GM12878 (cell line): ENCODE measurements at regions not wholly inside any gene's neighbourhood (a gene's known extent, or its start where the extent isn't known, plus 50 kb on each side); places are given as distances from the start of the nearest gene placed in this dataset.

Experiments
- ATAC-seq: fragments of 200-7000 bp; cut with Tn5 transposase; 3 replicates; pipeline ENCODE4 v1.9.1; 2020; ENCODE audit warnings: mild to moderate bottlenecking, moderate library complexity
- BruUV-seq: library from RNA; stranded (reverse); fragments of 400-500 nt; replicated peaks from 2 replicates; lab custom pipeline; 2021; lab: Mats Ljungman, UMichigan
- CTCF ChIA-PET: fragments of 300-600 bp; sonication (Branson Sonifier 250); formaldehyde crosslinking; extraction: SDS; loops from one replicate; lab custom pipeline; 2021; ENCODE audit warnings: inconsistent platforms; lab: Yijun Ruan, JAX
- POLR2A ChIA-PET: fragments of 350-600 bp; formaldehyde crosslinking; extraction: SDS; loops from one replicate; lab custom pipeline; 2021; ENCODE audit warnings: inconsistent platforms; lab: Charles Lee
- RAD21 ChIA-PET: fragments of 300-600 bp; sonication (Branson Sonifier 250); formaldehyde crosslinking; loops from one replicate; lab custom pipeline; 2023; ENCODE audit warnings: antibody characterized with exemption; ENCODE audit not compliant: unreplicated experiment; lab: Charles Lee
- SMC1A ChIA-PET: fragments of 300-600 bp; sonication (Branson Sonifier 250); formaldehyde crosslinking; loops from one replicate; lab custom pipeline; 2023; ENCODE audit not compliant: unreplicated experiment, uncharacterized antibody; lab: Charles Lee
- DNase-seq: peaks from one replicate; pipeline ENCODE4 v3.0.0-alpha.2; 2011; ENCODE audit warnings: low read depth, low spot score
- FAIRE-seq: peaks from 3 replicates; lab custom pipeline; 2011; peaks lifted over from hg19 to GRCh38; lab: Jason Lieb, UNC
- H2AFZ ChIP-seq: 2 replicates; pipeline ENCODE4 v1.6.0; 2011; ENCODE audit warnings: low read depth, low read length, control low read depth; ENCODE audit not compliant: control insufficient read depth
- H3K27ac ChIP-seq: 2 replicates; pipeline ENCODE4 v1.5.1; 2011; ENCODE audit warnings: control low read depth; ENCODE audit not compliant: control insufficient read depth, insufficient read depth
- H3K27me3 ChIP-seq, 2 experiments: replicated peaks in 1 of 2; 2 replicates each; pipeline versions ENCODE4 v1.6.0 to v1.6.1; 2011; ENCODE audit warnings: low read length in 1 of 2; ENCODE audit not compliant: control insufficient read depth in 2 of 2, insufficient read depth in 2 of 2
- H3K36me3 ChIP-seq, 2 experiments: 2 replicates each; pipeline ENCODE4 v1.5.1; 2011; ENCODE audit warnings: low read length in 1 of 2; ENCODE audit not compliant: control insufficient read depth in 2 of 2, insufficient read depth in 2 of 2
- H3K4me1 ChIP-seq: 2 replicates; pipeline ENCODE4 v1.6.1; 2011; ENCODE audit warnings: mild to moderate bottlenecking, low read length, moderate library complexity, mixed read lengths; ENCODE audit not compliant: control insufficient read depth, insufficient read depth
- H3K4me2 ChIP-seq: 2 replicates; pipeline ENCODE4 v1.6.0; 2011; ENCODE audit warnings: control low read depth; ENCODE audit not compliant: control insufficient read depth, insufficient read depth
- H3K4me3 ChIP-seq: fragments of 200-600 bp; sonication (generic); 2 replicates; pipeline ENCODE4 v1.5.1; 2016
- H3K79me2 ChIP-seq: 2 replicates; pipeline ENCODE4 v1.6.0; 2011; ENCODE audit warnings: low read length; ENCODE audit not compliant: control insufficient read depth, insufficient read depth
- H3K9ac ChIP-seq: 2 replicates; pipeline ENCODE4 v1.8.0; 2011; ENCODE audit warnings: low read length, control low read depth, mixed read lengths; ENCODE audit not compliant: control insufficient read depth, insufficient read depth
- H3K9me3 ChIP-seq: replicated peaks from 3 replicates; pipeline ENCODE4 v1.5.1; 2011; ENCODE audit warnings: mild to moderate bottlenecking, low read length; ENCODE audit not compliant: control insufficient read depth, insufficient read depth
- H4K20me1 ChIP-seq: 2 replicates; pipeline ENCODE4 v1.6.0; 2011; ENCODE audit not compliant: control insufficient read depth, insufficient read depth
- BRCA1 ChIP-seq: IDR thresholded peaks from 2 replicates; pipeline ENCODE4 v1.6.1; 2011; ENCODE audit warnings: low read depth, low read length, improper control_type of control experiment
- CHD4 ChIP-seq: fragments of 200-600 bp; sonication (generic); IDR thresholded peaks from 2 replicates; pipeline ENCODE4 v1.6.1; 2016; ENCODE audit warnings: mild to moderate bottlenecking
- SMAD5 ChIP-seq: IDR thresholded peaks from 2 replicates; pipeline ENCODE4 v1.6.1; 2016; ENCODE audit warnings: antibody characterized with exemption, low read depth
- TCF12 ChIP-seq: IDR thresholded peaks from 2 replicates; pipeline ENCODE4 v1.6.1; 2011; ENCODE audit warnings: low read depth, mild to moderate bottlenecking, low read length
- WGBS: methylation state at CpG from one replicate; pipeline ENCODE4 v1.1.6; 2016; ENCODE audit warnings: low lambda C conversion rate; ENCODE audit not compliant: insufficient replicate concordance, insufficient coverage; ENCODE audit errors: missing lambda C conversion rate; 5-methylcytosine and 5-hydroxymethylcytosine counted together
- in situ Hi-C: fragments of 300-500 bp; cut with MboI; formaldehyde crosslinking; loops from 9 replicates; pipeline ENCODE4 v1.14.3; 2018; ENCODE audit warnings: mixed read lengths
- intact Hi-C: fragments of 100-400 bp; cut with micrococcal nuclease; formaldehyde crosslinking; loops from one replicate; pipeline ENCODE4 v1.14.2; 2022; ENCODE audit not compliant: unreplicated experiment
- TF ChIP-seq, protein P1 (sequence below): fragments of 450-650 bp; formaldehyde crosslinking; IDR thresholded peaks from 2 replicates; pipeline ENCODE4 v1.4.0; 2022; ENCODE audit warnings: mild to moderate bottlenecking, moderate library complexity
- TF ChIP-seq, protein P2 (sequence below): fragments of 150-350 bp; IDR thresholded peaks from 2 replicates; pipeline ENCODE4 v1.6.1; 2016; ENCODE audit warnings: low read depth, low read length

DNA sequence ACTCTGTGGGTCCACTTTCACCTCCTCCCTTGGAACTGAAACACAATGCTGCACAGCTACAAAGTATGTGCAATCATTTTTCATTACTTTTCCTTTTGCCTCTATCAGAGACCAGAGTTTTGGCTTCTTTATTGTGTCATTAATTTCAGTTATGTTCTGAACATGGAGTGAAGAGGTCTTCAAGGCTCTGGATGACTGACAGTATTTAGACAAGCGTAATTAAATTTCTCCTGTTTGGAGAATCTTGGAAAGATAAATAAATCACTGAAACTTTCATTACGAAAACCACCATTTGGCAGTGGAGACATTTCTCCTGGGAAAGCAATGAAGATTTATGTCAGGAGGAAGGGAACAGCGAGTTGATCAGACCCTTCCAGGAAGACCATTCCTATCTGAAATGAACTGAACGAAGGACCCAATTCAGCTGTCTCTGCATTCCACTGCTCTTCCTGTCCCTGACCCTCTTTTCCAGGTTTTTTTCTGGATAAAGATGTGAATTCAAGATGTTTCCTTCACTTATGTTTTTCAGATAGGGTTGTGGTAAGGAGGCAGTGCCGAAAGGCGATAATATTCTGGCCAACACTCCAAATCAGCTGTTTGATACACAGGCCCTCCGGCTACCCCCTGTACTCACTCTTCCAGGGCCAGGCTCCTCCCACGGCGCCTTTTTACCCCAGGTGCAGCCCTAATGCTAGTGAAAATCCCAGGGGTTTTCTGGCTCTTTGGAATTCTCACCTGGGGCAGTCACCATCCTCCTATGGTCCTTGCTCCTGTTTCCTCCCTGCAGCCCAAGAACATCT is 77.2 kb upstream of the OSMR start:
- no peaks in the 10 kb centered on the region; the same call in 2 of the 3 replicates for H3K9me3 ChIP-seq
- H3K36me3 ChIP-seq, result no peaks in the 10 kb centered on the region
- in situ Hi-C loops (no loop called here), intact Hi-C loops (no loop called here)
- H3K79me2 ChIP-seq, result no peaks in the 10 kb centered on the region
- 26% methylated on average over 9 of the region's 9 CpGs for WGBS
- RAD21 ChIA-PET, result no interaction called here
- no peak for DNase-seq
- H2AFZ ChIP-seq, result no peak overlapping the region
- H3K4me1 ChIP-seq, result no peaks in the 10 kb centered on the region
- no peaks in the 10 kb centered on the region for H3K27me3 ChIP-seq
- no TSS peak for BruUV-seq
- no peaks in the 10 kb centered on the region for H4K20me1 ChIP-seq
- ATAC-seq, result no peak
- TF ChIP-seq BRCA1 (no peak), SMAD5 (no peak), TCF12 (no peak), CHD4 (no peak)
- TF ChIP-seq, protein P1, sequence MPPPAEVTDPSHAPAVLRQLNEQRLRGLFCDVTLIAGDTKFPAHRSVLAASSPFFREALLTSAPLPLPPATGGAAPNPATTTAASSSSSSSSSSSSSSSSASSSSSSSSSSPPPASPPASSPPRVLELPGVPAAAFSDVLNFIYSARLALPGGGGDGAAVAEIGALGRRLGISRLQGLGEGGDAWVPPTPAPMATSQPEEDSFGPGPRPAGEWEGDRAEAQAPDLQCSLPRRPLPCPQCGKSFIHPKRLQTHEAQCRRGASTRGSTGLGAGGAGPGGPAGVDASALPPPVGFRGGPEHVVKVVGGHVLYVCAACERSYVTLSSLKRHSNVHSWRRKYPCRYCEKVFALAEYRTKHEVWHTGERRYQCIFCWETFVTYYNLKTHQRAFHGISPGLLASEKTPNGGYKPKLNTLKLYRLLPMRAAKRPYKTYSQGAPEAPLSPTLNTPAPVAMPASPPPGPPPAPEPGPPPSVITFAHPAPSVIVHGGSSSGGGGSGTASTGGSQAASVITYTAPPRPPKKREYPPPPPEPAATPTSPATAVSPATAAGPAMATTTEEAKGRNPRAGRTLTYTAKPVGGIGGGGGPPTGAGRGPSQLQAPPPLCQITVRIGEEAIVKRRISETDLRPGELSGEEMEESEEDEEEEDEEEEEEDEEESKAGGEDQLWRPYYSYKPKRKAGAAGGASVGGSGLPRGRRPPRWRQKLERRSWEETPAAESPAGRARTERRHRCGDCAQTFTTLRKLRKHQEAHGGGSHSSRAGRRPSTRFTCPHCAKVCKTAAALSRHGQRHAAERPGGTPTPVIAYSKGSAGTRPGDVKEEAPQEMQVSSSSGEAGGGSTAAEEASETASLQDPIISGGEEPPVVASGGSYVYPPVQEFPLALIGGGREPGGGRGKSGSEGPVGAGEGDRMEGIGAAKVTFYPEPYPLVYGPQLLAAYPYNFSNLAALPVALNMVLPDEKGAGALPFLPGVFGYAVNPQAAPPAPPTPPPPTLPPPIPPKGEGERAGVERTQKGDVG, result no peak
- TF ChIP-seq, protein P2, sequence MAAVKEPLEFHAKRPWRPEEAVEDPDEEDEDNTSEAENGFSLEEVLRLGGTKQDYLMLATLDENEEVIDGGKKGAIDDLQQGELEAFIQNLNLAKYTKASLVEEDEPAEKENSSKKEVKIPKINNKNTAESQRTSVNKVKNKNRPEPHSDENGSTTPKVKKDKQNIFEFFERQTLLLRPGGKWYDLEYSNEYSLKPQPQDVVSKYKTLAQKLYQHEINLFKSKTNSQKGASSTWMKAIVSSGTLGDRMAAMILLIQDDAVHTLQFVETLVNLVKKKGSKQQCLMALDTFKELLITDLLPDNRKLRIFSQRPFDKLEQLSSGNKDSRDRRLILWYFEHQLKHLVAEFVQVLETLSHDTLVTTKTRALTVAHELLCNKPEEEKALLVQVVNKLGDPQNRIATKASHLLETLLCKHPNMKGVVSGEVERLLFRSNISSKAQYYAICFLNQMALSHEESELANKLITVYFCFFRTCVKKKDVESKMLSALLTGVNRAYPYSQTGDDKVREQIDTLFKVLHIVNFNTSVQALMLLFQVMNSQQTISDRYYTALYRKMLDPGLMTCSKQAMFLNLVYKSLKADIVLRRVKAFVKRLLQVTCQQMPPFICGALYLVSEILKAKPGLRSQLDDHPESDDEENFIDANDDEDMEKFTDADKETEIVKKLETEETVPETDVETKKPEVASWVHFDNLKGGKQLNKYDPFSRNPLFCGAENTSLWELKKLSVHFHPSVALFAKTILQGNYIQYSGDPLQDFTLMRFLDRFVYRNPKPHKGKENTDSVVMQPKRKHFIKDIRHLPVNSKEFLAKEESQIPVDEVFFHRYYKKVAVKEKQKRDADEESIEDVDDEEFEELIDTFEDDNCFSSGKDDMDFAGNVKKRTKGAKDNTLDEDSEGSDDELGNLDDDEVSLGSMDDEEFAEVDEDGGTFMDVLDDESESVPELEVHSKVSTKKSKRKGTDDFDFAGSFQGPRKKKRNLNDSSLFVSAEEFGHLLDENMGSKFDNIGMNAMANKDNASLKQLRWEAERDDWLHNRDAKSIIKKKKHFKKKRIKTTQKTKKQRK, result no peak
- SMC1A ChIA-PET, result interaction anchor here (0.7 kb wide), 1 partner anchor 11 kb away, joined by 3 read pairs; no protein-coding TSS in a partner anchor
- no peak for FAIRE-seq
- CTCF ChIA-PET, result no interaction called here
- H3K4me3 ChIP-seq, result no peak overlapping the region
- H3K27ac ChIP-seq, result no peak overlapping the region
- no peak overlapping the region for H3K9ac ChIP-seq
- POLR2A ChIA-PET, result no interaction called here
- no peak overlapping the region for H3K4me2 ChIP-seq
